Endodermal cell (in vitro differentiated cells): ENCODE measurements at regions not wholly inside any gene's neighbourhood (a gene's known extent, or its start where the extent isn't known, plus 50 kb on each side); places are given as distances from the start of the nearest gene placed in this dataset.

ENCODE experiments used
- DNase-seq: peaks from one replicate; pipeline ENCODE4 v3.0.0-alpha.2; 2017
- H3K27ac ChIP-seq: 2 replicates; pipeline ENCODE4 v1.5.1; 2013; ENCODE audit warnings: mild to moderate bottlenecking, low read depth, low read length, moderate library complexity
- H3K27me3 ChIP-seq: 2 replicates; pipeline ENCODE4 v1.6.1; 2013; ENCODE audit warnings: mild to moderate bottlenecking, low read length, moderate library complexity; ENCODE audit not compliant: insufficient read depth, control insufficient read depth, poor library complexity, severe bottlenecking
- H3K36me3 ChIP-seq: 2 replicates; pipeline ENCODE4 v1.7.0; 2013; ENCODE audit warnings: mild to moderate bottlenecking, low read length, moderate library complexity; ENCODE audit not compliant: control insufficient read depth, insufficient read depth
- H3K4me1 ChIP-seq: one replicate; pipeline ENCODE4 v1.7.0; 2013; ENCODE audit warnings: low read length; ENCODE audit not compliant: control insufficient read depth, insufficient read depth
- H3K4me3 ChIP-seq: 2 replicates; pipeline ENCODE4 v1.5.1; 2013; ENCODE audit warnings: mild to moderate bottlenecking, low read length, moderate library complexity
- H3K9ac ChIP-seq: 2 replicates; pipeline ENCODE4 v1.6.1; 2013; ENCODE audit warnings: mild to moderate bottlenecking, low read length, moderate library complexity; ENCODE audit not compliant: poor library complexity, severe bottlenecking; ENCODE audit errors: extremely low read depth
- H3K9me3 ChIP-seq: 2 replicates; pipeline ENCODE4 v1.6.1; 2013; ENCODE audit warnings: mild to moderate bottlenecking, low read length, moderate library complexity; ENCODE audit not compliant: control insufficient read depth
- H3K27ac Mint-ChIP-seq: 2 replicates; pipeline ENCODE4 v1.8.0; 2020; ENCODE audit warnings: mixed read lengths
- H3K27me3 Mint-ChIP-seq: 2 replicates; pipeline ENCODE4 v1.8.0; 2021; ENCODE audit warnings: mild to moderate bottlenecking, mixed read lengths; ENCODE audit not compliant: insufficient read depth
- H3K36me3 Mint-ChIP-seq: 2 replicates; pipeline ENCODE4 v1.8.0; 2020; ENCODE audit warnings: low read depth, mixed read lengths
- H3K4me1 Mint-ChIP-seq: 2 replicates; pipeline ENCODE4 v1.8.0; 2020; ENCODE audit warnings: mixed read lengths
- H3K4me3 Mint-ChIP-seq: 2 replicates; pipeline ENCODE4 v1.8.0; 2020; ENCODE audit warnings: mild to moderate bottlenecking, moderate library complexity, mixed read lengths
- H3K9me3 Mint-ChIP-seq: 2 replicates; pipeline ENCODE4 v1.8.0; 2020; ENCODE audit warnings: mild to moderate bottlenecking, mixed read lengths
- WGBS, 2 experiments: methylation state at CpG; one replicate each; pipeline versions ENCODE4 v1.1.5 to v1.1.7; 2013; ENCODE audit warnings: missing lambda C conversion rate in 2 of 2, mixed read lengths in 1 of 2; ENCODE audit not compliant: insufficient coverage in 1 of 2, insufficient read length in 1 of 2; 5-methylcytosine and 5-hydroxymethylcytosine counted together
- TF ChIP-seq, protein P1 (sequence below): fragments of 200-600 bp; sonication (generic); conservative IDR thresholded peaks from 2 replicates; pipeline ENCODE4 v1.5.0; 2021; ENCODE audit warnings: antibody characterized with exemption, mild to moderate bottlenecking

DNA sequence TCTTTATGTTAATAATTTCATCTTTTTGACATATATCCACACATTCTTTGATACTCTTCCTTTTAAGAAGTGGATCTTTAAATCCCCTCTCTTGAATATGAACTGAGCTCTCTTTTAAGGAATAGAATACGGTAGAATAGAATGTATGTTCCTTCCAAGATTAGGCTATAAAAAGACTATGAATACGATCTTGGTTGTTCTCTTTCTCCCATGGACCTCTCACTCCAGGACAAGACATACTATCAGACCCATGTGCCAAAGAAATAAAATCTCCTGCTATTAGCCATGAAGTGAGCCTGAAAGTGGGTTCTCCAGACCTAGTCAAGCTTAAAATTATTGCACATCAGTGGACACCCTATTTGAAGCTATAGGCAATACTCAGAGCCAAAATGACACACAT, 392.2 kb upstream of the ANO3 start:
- no peak for DNase-seq
- H3K36me3 ChIP-seq, result no peaks in the 10 kb centered on the region
- H3K27me3 Mint-ChIP-seq, result no peaks in the 10 kb centered on the region
- peaks cover 26% of the 10 kb centered on the region for H3K9me3 ChIP-seq
- no peak overlapping the region for H3K9ac ChIP-seq
- TF ChIP-seq, protein P1, sequence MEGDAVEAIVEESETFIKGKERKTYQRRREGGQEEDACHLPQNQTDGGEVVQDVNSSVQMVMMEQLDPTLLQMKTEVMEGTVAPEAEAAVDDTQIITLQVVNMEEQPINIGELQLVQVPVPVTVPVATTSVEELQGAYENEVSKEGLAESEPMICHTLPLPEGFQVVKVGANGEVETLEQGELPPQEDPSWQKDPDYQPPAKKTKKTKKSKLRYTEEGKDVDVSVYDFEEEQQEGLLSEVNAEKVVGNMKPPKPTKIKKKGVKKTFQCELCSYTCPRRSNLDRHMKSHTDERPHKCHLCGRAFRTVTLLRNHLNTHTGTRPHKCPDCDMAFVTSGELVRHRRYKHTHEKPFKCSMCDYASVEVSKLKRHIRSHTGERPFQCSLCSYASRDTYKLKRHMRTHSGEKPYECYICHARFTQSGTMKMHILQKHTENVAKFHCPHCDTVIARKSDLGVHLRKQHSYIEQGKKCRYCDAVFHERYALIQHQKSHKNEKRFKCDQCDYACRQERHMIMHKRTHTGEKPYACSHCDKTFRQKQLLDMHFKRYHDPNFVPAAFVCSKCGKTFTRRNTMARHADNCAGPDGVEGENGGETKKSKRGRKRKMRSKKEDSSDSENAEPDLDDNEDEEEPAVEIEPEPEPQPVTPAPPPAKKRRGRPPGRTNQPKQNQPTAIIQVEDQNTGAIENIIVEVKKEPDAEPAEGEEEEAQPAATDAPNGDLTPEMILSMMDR, result no peak
- H3K36me3 Mint-ChIP-seq, result peaks cover 2% of the 10 kb centered on the region
- no peak overlapping the region for H3K27ac Mint-ChIP-seq
- no peaks in the 10 kb centered on the region for H3K4me1 ChIP-seq
- H3K4me3 Mint-ChIP-seq, result no peak overlapping the region
- H3K27ac ChIP-seq, result no peak overlapping the region
- no peaks in the 10 kb centered on the region for H3K27me3 ChIP-seq
- no peak overlapping the region for H3K4me3 ChIP-seq
- 67 to 87% methylated on average over 1 to 2 of the region's 2 CpGs for whole genome bisulfite sequencing, 2 experiments
- peaks cover 6% of the 10 kb centered on the region for H3K4me1 Mint-ChIP-seq
- H3K9me3 Mint-ChIP-seq, result peaks cover 14% of the 10 kb centered on the region

DNA sequence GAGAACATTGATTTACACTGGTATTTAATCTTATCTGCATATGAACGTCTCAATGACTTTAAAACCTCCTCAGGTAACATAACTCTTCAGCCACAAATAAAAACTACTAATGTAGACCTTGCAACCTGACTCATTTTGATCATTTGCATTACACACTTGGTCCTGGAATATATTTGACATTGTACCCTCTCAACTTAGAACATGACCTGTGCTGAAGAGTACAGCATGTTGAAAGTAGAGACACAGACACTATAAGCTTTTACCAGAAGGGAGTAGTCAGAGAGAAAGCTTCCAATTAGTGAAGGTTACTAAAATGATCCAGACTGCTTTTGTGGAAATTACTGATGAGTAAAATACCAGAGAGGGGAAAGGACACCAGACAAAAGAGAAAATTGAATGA, 390.6 kb upstream of the ANO3 start:
- Histone ChIP-seq H3K9me3 (peaks cover 10% of the 10 kb centered on the region), H3K9ac (no peak overlapping the region), H3K4me3 (no peak overlapping the region), H3K27ac (no peak overlapping the region), H3K27me3 (no peaks in the 10 kb centered on the region), H3K36me3 (no peaks in the 10 kb centered on the region), H3K4me1 (no peaks in the 10 kb centered on the region)
- Mint-ChIP-seq H3K36me3 (no peaks in the 10 kb centered on the region), H3K9me3 (no peaks in the 10 kb centered on the region), H3K4me1 (peaks cover 6% of the 10 kb centered on the region), H3K27ac (no peak overlapping the region), H3K4me3 (no peak overlapping the region), H3K27me3 (no peaks in the 10 kb centered on the region)
- 86% methylated on average over 1 of the region's 1 CpG; no CpG with 5 or more reads in 1 of the 2 experiments for WGBS, 2 experiments
- no peak for DNase-seq
- TF ChIP-seq, protein P1, result no peak

GRCh38 chr11:25943031-25943430, 388.9 kb upstream of the ANO3 start:
- H3K4me3 Mint-ChIP-seq, result no peak overlapping the region
- H3K4me1 ChIP-seq, result no peaks in the 10 kb centered on the region
- H3K4me1 Mint-ChIP-seq, result peaks cover 14% of the 10 kb centered on the region
- WGBS, 2 experiments, result 99 to 100% methylated on average over 2 to 6 of the region's 6 CpGs
- no peak for DNase-seq
- H3K27ac Mint-ChIP-seq, result no peak overlapping the region
- TF ChIP-seq, protein P1, result no peak
- H3K36me3 Mint-ChIP-seq, result no peaks in the 10 kb centered on the region
- H3K27ac ChIP-seq, result no peak overlapping the region
- no peaks in the 10 kb centered on the region for H3K27me3 Mint-ChIP-seq
- no peak overlapping the region for H3K4me3 ChIP-seq
- H3K27me3 ChIP-seq, result no peaks in the 10 kb centered on the region
- H3K9me3 Mint-ChIP-seq, result no peaks in the 10 kb centered on the region
- no peak overlapping the region for H3K9ac ChIP-seq
- no peaks in the 10 kb centered on the region for H3K36me3 ChIP-seq
- peaks cover 10% of the 10 kb centered on the region for H3K9me3 ChIP-seq
